ENCODE measurements at regions not wholly inside any gene's neighbourhood (a gene's known extent, or its start where the extent isn't known, plus 50 kb on each side); places are given as distances from the start of the nearest gene placed in this dataset.

GRCh38 chr12:60324746-60325145 is 728.9 kb downstream of the SLC16A7 start:
- DNase-seq (ENCODE audit: low spot score), result no peak
- TF ChIP-seq CTCF (IDR thresholded peaks at IDR 0.05; ENCODE audit: extremely low read depth, missing control alignments), result no peak

- no peak for TF ChIP-seq CTCF (IDR thresholded peaks at IDR 0.05; ENCODE audit: extremely low read depth, missing control alignments)
- DNase-seq (ENCODE audit: low spot score), result no peak
Measured at GRCh38 chr12:60333461-60333860, 737.6 kb downstream of the SLC16A7 start.

- DNase-seq (ENCODE audit: low spot score), result no peak
- TF ChIP-seq CTCF (IDR thresholded peaks at IDR 0.05; ENCODE audit: extremely low read depth, missing control alignments), result no peak
Measured at GRCh38 chr12:60335745-60336144, 739.9 kb downstream of the SLC16A7 start.

- TF ChIP-seq CTCF (IDR thresholded peaks at IDR 0.05; ENCODE audit: extremely low read depth, missing control alignments), result no peak
- DNase-seq (ENCODE audit: low spot score), result no peak
Measured at GRCh38 chr12:60337839-60338549, 742.2 kb downstream of the SLC16A7 start.

GRCh38 chr12:60345442-60345841 is 749.6 kb downstream of the SLC16A7 start:
- TF ChIP-seq CTCF (IDR thresholded peaks at IDR 0.05; ENCODE audit: extremely low read depth, missing control alignments), result no peak
- DNase-seq (ENCODE audit: low spot score), result no peak

- TF ChIP-seq CTCF (IDR thresholded peaks at IDR 0.05; ENCODE audit: extremely low read depth, missing control alignments), result no peak
Measured at GRCh38 chr12:60349232-60349978, 753.6 kb downstream of the SLC16A7 start.

GRCh38 chr12:60387356-60387755 is 791.5 kb downstream of the SLC16A7 start:
- no peak for DNase-seq (ENCODE audit: low spot score)

More at GRCh38 chr12:60349232-60349978, 753.6 kb downstream of the SLC16A7 start:
- no peak for DNase-seq (ENCODE audit: low spot score)

More at GRCh38 chr12:60387356-60387755, 791.5 kb downstream of the SLC16A7 start:
- no peak for TF ChIP-seq CTCF (IDR thresholded peaks at IDR 0.05; ENCODE audit: extremely low read depth, missing control alignments)

Measured in GM20000 (cell line).